ENCODE measurements at regions not wholly inside any gene's neighbourhood (a gene's known extent, or its start where the extent isn't known, plus 50 kb on each side); places are given as distances from the start of the nearest gene placed in this dataset.

DNA sequence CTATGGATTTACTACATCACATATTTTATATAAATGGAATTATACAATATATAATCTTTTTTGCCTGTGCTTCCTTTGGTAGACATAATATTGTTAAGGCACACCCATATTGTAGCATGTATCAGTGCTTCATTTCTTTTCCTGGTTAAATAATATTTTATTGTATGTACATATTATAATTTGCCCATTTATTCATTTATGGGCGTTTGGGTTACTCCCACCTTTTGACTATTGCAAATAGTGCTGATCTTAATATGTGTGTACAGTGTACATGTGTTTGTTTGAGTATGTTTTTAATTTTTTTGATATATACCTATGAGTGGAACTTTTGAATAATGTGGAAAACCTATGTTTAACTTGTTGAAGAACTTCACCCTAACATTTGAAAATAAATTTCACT, 804.2 kb downstream of the DHX35 start:
- TF ChIP-seq EZH2 (IDR thresholded peaks at IDR 0.05; ENCODE audit: insufficient read depth, poor library complexity, severe bottlenecking) (no peak), EZH2phosphoT487 (IDR thresholded peaks at IDR 0.05; ENCODE audit: insufficient read depth, low read depth) (no peak)
